Neural progenitor cell (in vitro differentiated cells): ENCODE measurements at regions not wholly inside any gene's neighbourhood (a gene's known extent, or its start where the extent isn't known, plus 50 kb on each side); places are given as distances from the start of the nearest gene placed in this dataset.

Source experiments
- DNase-seq: peaks from one replicate; pipeline ENCODE4 v3.0.0-alpha.2; 2016; ENCODE audit warnings: low spot score
- H2AFZ ChIP-seq: fragments of 200-600 bp; sonication (generic); replicated peaks from 2 replicates; pipeline ENCODE4 v1.6.1; 2016; ENCODE audit warnings: antibody characterized with exemption
- H3F3A ChIP-seq: fragments of 200-600 bp; sonication (generic); 2 replicates; pipeline ENCODE4 v1.6.1; 2016; ENCODE audit warnings: antibody characterized with exemption, low read depth
- H3K27ac ChIP-seq: fragments of 200-600 bp; sonication (generic); 2 replicates; pipeline ENCODE4 v1.5.1; 2016; ENCODE audit warnings: mild to moderate bottlenecking
- H3K27me3 ChIP-seq: fragments of 200-600 bp; sonication (generic); 2 replicates; pipeline ENCODE4 v1.6.1; 2016; ENCODE audit warnings: mild to moderate bottlenecking, moderate library complexity
- H3K36me3 ChIP-seq: fragments of 200-600 bp; sonication (generic); 2 replicates; pipeline ENCODE4 v1.5.1; 2016
- H3K4me1 ChIP-seq: fragments of 200-600 bp; sonication (generic); 2 replicates; pipeline ENCODE4 v1.6.1; 2016; ENCODE audit warnings: mixed run types
- H3K4me2 ChIP-seq: fragments of 200-600 bp; sonication (generic); 2 replicates; pipeline ENCODE4 v1.6.1; 2016
- H3K4me3 ChIP-seq: fragments of 200-600 bp; sonication (generic); 2 replicates; pipeline ENCODE4 v1.5.1; 2016
- H3K79me2 ChIP-seq: fragments of 200-600 bp; sonication (generic); 2 replicates; pipeline ENCODE4 v1.6.1; 2016; ENCODE audit warnings: low read depth
- H3K9ac ChIP-seq: fragments of 200-600 bp; sonication (generic); 2 replicates; pipeline ENCODE4 v1.6.1; 2016
- H3K9me3 ChIP-seq: fragments of 200-600 bp; sonication (generic); 2 replicates; pipeline ENCODE4 v1.5.1; 2016; ENCODE audit warnings: low read depth
- H4K20me1 ChIP-seq: fragments of 200-600 bp; sonication (generic); 2 replicates; pipeline ENCODE4 v1.6.1; 2016; ENCODE audit warnings: low read depth
- H3K27ac Mint-ChIP-seq: 3 replicates; pipeline ENCODE4 v1.8.0; 2021; ENCODE audit warnings: mixed read lengths
- H3K27me3 Mint-ChIP-seq: 2 replicates; pipeline ENCODE4 v1.8.0; 2022; ENCODE audit warnings: low read depth, mild to moderate bottlenecking, inconsistent platforms, moderate library complexity, mixed read lengths; ENCODE audit not compliant: insufficient read depth
- H3K36me3 Mint-ChIP-seq: 3 replicates; pipeline ENCODE4 v1.8.0; 2021; ENCODE audit warnings: mixed read lengths
- H3K4me1 Mint-ChIP-seq: 3 replicates; pipeline ENCODE4 v1.8.0; 2021; ENCODE audit warnings: mixed read lengths
- H3K4me3 Mint-ChIP-seq: 3 replicates; pipeline ENCODE4 v1.8.0; 2021; ENCODE audit warnings: mild to moderate bottlenecking, moderate library complexity, mixed read lengths
- H3K9me3 Mint-ChIP-seq: 3 replicates; pipeline ENCODE4 v1.8.0; 2020; ENCODE audit warnings: mixed read lengths
- CTCF ChIP-seq: fragments of 200-600 bp; sonication (generic); IDR thresholded peaks from 2 replicates; pipeline ENCODE4 v1.5.1; 2017; ENCODE audit warnings: antibody characterized with exemption, mild to moderate bottlenecking
- EZH2 ChIP-seq: fragments of 200-600 bp; sonication (generic); IDR thresholded peaks from 2 replicates; pipeline ENCODE4 v1.6.1; 2017; ENCODE audit warnings: antibody characterized with exemption, mild to moderate bottlenecking, moderate library complexity
- EZH2phosphoT487 ChIP-seq: fragments of 200-600 bp; sonication (generic); IDR thresholded peaks from 2 replicates; pipeline ENCODE4 v1.6.1; 2017; ENCODE audit warnings: antibody characterized with exemption

DNA sequence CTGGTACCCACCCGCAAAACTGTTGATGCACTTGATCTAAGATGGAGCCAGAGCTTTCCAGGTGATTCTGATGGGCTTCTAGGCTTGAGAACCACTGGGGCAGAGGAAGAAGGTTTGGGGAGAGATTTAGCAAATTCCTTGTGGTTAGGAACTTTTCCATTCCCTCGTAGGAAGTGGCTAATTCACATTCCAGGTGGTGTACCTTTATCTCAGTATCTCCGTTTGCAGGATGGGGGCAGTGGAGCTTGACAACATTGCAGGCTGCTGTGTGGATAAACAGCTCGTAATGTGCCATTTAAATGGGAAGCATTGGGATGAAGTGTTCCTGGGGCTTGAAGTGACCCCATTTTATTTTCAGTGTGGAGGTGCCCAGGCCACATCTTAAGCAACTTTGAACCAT, 172.9 kb upstream of the IL12B start:
- Histone ChIP-seq H3K36me3 (no peaks in the 10 kb centered on the region), H3K27me3 (no peaks in the 10 kb centered on the region), H3K79me2 (no peaks in the 10 kb centered on the region), H3K4me1 (peaks cover 3% of the 10 kb centered on the region), H3K4me2 (no peak overlapping the region), H3K27ac (no peak overlapping the region), H3K9ac (no peak overlapping the region), H3K9me3 (no peaks in the 10 kb centered on the region), H3F3A (no peaks in the 10 kb centered on the region), H2AFZ (no peak overlapping the region), H4K20me1 (no peaks in the 10 kb centered on the region), H3K4me3 (no peak overlapping the region)
- Mint-ChIP-seq H3K9me3 (peaks cover 5% of the 10 kb centered on the region), H3K27ac (no peak overlapping the region), H3K36me3 (peaks cover 2% of the 10 kb centered on the region), H3K27me3 (no peaks in the 10 kb centered on the region), H3K4me1 (peaks cover 12% of the 10 kb centered on the region), H3K4me3 (no peak overlapping the region)
- no peak for TF ChIP-seq EZH2phosphoT487
- TF ChIP-seq CTCF: no peak
- TF ChIP-seq EZH2: no peak
- DNase-seq: no peak

DNA sequence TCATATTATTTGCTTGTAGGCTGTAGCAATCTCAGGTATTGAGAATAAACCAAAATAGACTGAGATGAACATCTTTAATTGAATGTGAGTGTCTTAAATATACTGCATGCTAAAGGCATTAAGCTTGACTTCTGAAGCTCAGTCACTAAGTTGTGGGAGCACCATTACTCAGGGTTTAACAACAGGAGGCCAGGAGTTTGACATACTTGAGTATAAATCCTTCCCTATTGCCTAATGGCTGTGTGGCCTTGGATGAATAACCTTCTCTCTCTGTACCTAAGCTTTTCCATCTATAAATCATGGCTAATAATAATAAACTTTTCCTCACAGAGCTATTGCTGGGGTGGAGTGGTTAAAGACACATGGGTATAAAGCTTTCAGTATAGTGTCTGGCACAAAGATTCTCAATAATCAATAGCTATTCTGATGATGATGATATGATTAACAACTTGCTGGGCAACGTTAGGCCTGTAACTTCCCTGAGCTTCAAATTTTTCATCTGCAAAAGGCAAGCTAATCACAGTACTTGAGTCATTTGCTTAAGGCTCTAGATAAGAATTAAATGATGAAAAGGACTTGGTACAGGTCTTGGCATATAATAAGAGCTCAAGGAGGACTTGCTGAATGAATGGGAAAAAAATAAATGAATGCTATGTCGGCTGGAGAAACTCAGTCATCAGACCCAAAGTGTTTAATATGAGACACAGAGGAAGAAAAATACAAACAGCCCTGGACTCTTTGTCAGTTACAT, 174.0 kb upstream of the IL12B start:
- H3K4me3 ChIP-seq: no peak overlapping the region
- Mint-ChIP-seq H3K4me3 (no peak overlapping the region), H3K27me3 (peaks cover 4% of the 10 kb centered on the region), H3K4me1 (peaks cover 17% of the 10 kb centered on the region), H3K9me3 (peaks cover 5% of the 10 kb centered on the region), H3K36me3 (peaks cover 2% of the 10 kb centered on the region), H3K27ac (no peak overlapping the region)
- H3F3A ChIP-seq: no peaks in the 10 kb centered on the region
- H3K9me3 ChIP-seq: no peaks in the 10 kb centered on the region
- no peaks in the 10 kb centered on the region for H3K79me2 ChIP-seq
- TF ChIP-seq CTCF (no peak), EZH2 (no peak), EZH2phosphoT487 (no peak)
- DNase-seq: no peak
- H3K27ac ChIP-seq: no peak overlapping the region
- no peaks in the 10 kb centered on the region for H3K27me3 ChIP-seq
- no peak overlapping the region for H3K9ac ChIP-seq
- H3K4me1 ChIP-seq: peaks cover 3% of the 10 kb centered on the region
- no peak overlapping the region for H2AFZ ChIP-seq
- no peak overlapping the region for H3K4me2 ChIP-seq
- H3K36me3 ChIP-seq: no peaks in the 10 kb centered on the region
- H4K20me1 ChIP-seq: no peaks in the 10 kb centered on the region

GRCh38 chr5:159504857-159505304, 174.6 kb upstream of the IL12B start:
- H3F3A ChIP-seq: peaks cover 3% of the 10 kb centered on the region
- no peak for TF ChIP-seq EZH2phosphoT487
- no peak for TF ChIP-seq CTCF
- no peak for TF ChIP-seq EZH2
- no peak overlapping the region for H3K4me2 ChIP-seq
- H3K27ac ChIP-seq: no peak overlapping the region
- no peaks in the 10 kb centered on the region for H4K20me1 ChIP-seq
- no peak overlapping the region for H3K4me3 ChIP-seq
- H3K9ac ChIP-seq: no peak overlapping the region
- peaks cover 19% of the 10 kb centered on the region for H3K4me1 Mint-ChIP-seq
- no peak overlapping the region for H2AFZ ChIP-seq
- H3K36me3 ChIP-seq: no peaks in the 10 kb centered on the region
- no peaks in the 10 kb centered on the region for H3K79me2 ChIP-seq
- H3K9me3 Mint-ChIP-seq: peaks cover 5% of the 10 kb centered on the region
- H3K27me3 Mint-ChIP-seq: peaks cover 4% of the 10 kb centered on the region
- H3K27me3 ChIP-seq: no peaks in the 10 kb centered on the region
- no peak overlapping the region for H3K27ac Mint-ChIP-seq
- peaks cover 2% of the 10 kb centered on the region for H3K36me3 Mint-ChIP-seq
- DNase-seq: no peak
- peaks cover 5% of the 10 kb centered on the region for H3K4me1 ChIP-seq
- H3K4me3 Mint-ChIP-seq: no peak overlapping the region
- no peaks in the 10 kb centered on the region for H3K9me3 ChIP-seq
